GM21526 (cell line): ENCODE measurements at regions not wholly inside any gene's neighbourhood (a gene's known extent, or its start where the extent isn't known, plus 50 kb on each side); places are given as distances from the start of the nearest gene placed in this dataset.

ENCODE experiments used
- ATAC-seq: cut with Tn5 transposase; IDR thresholded peaks from one replicate; pipeline ENCODE4 v1.9.1; 2021; ENCODE audit warnings: moderate library complexity; ENCODE audit not compliant: unreplicated experiment, low FRiP score

DNA sequence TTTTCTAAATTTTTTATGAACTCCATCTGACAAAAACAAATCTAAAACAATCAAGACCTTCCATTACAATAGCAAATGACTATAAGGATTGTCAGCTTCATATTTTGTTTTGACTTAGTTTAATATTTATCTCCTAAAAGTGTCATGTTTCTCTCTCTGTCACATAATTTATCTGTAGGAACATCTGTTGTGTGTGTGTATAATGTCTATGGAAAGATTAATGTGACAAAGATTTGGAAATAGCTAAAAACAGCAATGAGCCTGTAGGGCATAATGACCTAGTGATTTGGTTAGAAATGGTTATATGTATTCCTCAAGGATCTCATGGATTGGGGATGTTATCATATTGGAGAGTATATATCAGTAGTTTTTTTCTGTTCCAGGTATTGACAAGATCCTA is 69.6 kb upstream of the MDFIC start:
- no peak for ATAC-seq

DNA sequence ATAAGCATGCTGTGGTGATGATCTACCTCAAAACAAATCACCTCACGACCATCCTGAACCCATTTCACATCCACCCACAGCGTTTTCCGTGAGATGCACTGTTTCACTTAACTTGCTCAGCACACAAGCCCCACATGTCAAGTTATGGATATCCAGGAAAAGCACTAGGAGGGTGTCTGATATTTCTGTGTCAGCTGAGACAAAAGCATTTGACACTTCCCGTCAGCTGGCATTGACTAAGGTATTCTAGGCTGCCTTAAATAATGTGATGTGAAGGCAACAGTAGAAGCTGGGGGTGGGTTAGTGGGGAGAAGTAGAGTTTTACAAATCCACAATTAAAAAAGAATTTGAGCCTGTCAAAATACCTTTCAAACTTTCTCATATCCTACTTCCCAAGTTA is 68.7 kb upstream of the MDFIC start:
- ATAC-seq = no peak

DNA sequence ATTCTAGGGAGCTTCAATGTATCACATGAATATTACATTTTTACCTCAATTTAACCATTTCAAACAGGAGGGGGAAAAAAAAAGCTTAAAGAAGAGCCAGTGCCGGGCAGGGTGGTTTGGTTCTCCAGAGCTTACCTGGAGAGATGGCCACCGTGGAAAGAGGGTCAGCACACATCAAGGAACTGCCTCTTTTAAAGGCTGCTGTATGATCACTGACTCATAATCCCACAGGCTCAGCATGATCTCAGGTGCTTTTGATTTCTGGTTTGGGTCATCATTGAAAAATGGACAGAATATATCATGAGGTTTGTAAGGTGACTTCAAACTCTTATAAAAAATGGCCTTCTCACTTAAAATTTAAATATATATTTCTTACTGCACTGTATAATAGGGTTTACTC is 67.5 kb upstream of the MDFIC start:
- no peak for ATAC-seq

DNA sequence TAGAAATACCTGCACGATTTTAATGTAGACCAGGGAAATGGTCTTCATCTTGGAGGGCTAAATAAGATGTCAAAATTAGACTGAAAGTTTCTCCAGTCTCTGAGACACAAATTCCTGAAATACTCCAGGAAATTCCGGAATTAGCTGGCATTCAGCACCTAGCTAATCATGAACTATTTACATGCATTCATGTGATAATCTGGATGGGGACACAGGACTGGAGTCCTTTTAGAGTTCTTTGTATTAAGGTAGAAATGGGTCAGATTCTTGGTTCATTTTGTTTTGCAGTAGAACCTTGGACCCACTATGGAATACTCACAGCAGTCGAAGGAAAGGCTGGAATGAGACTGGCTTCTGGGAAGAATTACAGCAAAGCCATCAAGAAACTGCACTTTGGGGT is 65.3 kb upstream of the MDFIC start:
- ATAC-seq = no peak

DNA sequence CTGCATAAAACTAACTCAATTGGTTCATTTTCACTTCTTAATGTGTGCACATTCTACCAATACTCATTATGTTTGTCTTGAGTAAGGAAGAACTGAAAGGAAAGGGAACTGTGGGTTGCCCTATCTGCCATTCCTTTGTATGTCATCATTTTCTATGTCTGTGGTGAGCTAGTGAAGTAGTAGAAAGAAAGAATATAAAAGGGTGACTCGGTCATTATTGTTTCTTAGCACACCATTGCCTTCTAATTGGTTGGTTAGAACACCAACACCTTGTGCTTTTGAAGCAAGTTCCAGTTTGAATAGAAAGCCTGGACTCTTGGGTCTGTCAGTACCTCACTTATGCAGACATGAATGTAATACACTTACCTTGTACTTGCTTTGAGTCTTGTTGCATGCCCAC is 64.3 kb upstream of the MDFIC start:
- no peak for ATAC-seq

DNA sequence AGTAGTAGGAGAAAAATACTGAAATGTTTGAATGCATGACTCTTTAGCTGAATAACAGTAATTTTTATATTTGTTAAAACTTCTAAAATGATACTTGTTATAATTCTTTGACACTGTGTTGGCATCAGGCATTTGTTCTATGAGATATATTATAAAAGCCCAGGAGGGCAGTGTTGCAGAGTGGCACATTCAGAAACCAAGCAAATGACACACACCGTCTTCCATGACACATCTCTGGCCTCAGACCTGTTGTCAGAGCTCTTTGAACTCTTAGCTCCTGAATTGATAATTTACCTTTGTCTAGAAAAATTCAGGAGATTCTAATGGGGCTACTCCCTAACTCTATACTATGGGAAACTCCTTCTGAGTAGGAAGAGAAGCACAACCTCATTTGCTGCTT is 62.4 kb upstream of the MDFIC start:
- ATAC-seq = no peak

DNA sequence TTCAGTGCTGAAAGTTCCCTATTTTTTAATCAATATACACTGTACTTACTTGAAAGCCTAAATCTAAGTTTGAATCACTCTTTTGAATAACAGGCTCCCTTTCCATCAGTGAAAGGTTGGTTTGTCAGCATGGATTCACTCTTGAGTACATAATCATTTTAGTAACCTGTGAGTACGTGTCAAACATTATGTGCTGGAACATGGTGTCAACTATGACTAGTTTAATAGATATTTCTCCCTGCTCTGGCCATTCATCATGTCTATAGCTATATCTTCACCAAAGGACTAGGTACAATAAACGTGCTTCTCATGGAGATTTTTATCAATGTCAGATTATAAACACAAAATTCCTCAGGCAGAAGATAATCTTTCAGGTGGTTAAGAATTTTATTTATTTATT is 61.7 kb upstream of the MDFIC start:
- no peak for ATAC-seq

DNA sequence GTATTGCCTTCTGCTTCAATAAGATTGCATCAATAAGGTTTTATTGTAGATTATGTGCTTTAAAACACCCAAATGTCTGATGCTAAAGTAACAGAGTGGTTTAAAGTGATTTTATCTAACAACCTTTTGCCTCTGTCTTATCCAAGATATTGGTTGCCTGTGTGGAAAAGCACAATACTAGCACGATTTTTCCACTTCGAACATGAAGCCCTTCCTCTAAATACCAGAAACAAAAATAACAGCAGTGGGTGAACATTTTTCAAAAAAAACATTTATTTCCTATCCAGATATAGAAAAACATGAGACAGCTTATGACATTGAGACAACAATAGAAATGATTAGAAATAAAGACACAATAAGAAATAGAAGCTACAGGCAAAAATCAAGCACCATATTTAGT is 59.5 kb upstream of the MDFIC start:
- ATAC-seq = no peak

DNA sequence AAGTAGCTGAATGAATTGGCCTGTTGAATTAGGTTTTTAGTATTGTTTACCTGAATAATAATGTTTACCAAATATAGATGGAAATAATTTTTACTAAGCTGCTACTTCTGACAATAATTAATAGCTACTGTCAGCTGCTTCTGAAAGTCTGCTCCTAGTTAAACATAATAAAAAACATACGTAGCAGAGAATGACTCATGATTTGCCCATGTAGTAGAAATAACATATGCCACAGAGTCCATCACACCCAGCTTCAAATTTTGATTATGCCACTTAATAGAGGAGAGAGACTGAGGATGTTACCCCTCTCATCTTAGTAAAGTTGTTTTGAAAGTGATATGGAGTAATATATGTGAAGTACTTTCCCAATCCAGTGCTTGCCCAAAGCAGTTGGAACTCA is 57.6 kb upstream of the MDFIC start:
- no peak for ATAC-seq

DNA sequence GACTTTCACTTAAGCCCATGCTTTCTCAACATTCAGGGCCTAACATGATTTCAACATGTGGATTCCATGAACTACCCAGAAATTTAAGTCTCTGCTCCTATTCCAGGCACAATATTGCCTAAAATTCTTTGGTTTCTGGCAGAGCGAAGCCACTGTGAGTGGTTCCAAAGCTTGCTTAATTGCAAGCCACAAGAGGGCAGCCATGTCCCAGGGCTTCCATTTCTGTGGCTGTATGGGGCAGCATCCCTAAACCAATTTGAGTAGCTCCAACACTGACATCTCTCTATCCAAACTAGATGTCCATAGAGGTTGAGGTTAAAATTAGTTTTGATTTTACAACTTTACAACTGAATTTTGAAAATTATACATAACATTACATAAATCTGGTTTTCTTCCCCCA is 56.3 kb upstream of the MDFIC start:
- ATAC-seq = peak; percentile 94
